ENCODE measurements at regions not wholly inside any gene's neighbourhood (a gene's known extent, or its start where the extent isn't known, plus 50 kb on each side); places are given as distances from the start of the nearest gene placed in this dataset.

GRCh38 chr18:41724195-41724594 lies 230.8 kb upstream of the PIK3C3 start:
- TF ChIP-seq CTCF (IDR thresholded peaks at IDR 0.05; ENCODE audit: insufficient read depth, low read depth, low read length) (no peak), EZH2 (IDR thresholded peaks at IDR 0.05; ENCODE audit: insufficient read depth, low read length) (no peak)
